NCI-H1092 (cell line): ENCODE measurements at regions not wholly inside any gene's neighbourhood (a gene's known extent, or its start where the extent isn't known, plus 50 kb on each side); places are given as distances from the start of the nearest gene placed in this dataset.
"Not testable (repeated sequence)": the region's sequence is repeated elsewhere in the genome, so short reads cannot be mapped to it uniquely, and the experiment has no call there.

ENCODE experiments used
- DNase-seq: peaks from one replicate; lab custom pipeline; 2025; lab: John Stamatoyannopoulos, UW

DNA sequence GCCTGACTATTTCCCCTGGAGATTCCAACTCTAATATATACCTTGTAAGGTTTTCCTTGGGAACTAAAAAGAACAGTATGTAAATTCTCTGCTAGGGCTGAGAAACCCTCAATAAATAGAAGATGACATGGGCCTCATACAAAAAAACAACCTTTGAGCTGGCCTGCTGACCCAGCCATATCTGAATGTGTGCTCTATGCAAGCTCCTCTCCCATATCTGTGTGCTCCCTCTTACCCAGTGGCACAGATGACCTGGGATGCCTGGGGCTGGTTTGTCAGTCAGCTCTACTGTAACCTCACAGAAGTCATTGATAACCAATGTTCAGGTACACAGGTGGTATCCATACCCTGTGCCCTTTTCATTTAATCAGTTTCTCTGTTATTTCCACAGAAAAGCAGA, 329.2 kb downstream of the SEC16B start:
- no peak for DNase-seq

DNA sequence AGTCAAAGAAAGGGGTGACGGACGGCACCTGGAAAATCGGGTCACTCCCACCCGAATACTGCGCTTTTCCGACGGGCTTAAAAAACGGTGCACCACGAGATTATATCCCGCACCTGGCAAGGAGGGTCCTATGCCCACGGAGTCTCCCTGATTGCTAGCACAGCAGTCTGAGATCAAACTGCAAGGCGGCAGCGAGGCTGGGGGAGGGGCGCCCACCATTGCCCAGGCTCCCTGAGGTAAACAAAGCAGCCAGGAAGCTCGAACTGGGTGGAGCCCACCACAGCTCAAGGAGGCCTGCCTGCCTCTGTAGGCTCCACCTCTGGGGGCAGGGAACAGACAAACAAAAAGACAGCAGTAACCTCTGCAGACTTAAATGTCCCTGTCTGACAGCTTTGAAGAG, 335.7 kb downstream of the SEC16B start:
- DNase-seq = not testable (repeated sequence)

DNA sequence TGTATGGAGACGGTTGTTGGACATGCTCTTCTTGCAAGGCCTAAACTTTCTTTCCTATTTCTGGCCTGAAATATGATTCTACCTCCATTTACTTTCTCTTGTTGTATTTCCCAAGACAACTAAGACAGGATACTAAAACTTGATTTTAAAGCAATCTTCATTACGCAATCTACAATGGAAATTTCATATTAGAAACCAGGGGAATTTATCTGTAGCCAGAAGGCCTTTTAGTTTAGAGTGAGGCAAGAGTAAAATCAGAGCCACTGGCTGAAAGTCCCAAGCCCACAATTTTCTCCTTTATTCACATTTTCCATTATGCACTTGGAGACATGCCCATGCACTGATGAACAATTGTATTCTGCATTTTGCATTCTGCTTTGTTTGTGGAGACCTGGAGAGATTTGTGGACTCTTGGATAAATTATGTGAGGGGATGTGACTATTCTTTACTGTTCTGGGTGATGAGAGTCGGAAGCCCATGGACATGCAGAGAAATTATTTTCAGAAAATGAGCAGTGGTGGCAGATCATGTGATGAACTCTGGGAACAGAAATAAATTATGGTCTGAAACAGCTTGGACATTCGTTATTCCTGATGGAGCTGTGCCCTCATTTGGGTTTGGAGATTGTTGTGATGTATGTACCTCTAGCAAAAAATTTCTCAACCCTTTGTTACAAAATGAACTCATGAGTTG, 336.8 kb downstream of the SEC16B start:
- no peak for DNase-seq

DNA sequence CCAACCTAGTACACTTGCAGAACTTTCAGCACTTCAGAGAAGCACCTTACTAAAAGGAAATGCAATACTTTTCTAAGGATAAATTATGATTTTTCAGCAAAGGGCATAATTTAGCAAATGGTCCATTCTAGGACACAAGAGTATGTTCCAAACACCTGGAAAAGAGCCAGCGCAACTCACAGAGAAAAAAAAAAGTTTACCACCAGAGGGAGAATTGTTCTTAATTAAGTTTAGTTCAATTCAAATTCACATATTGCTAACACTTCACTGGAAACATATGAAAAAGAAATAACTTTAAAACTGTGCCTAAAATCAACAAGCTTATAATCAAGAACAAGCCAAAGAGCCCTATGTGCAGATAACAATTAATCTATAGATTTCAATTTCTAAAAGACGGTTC, 338.1 kb downstream of the SEC16B start:
- DNase-seq = no peak

DNA sequence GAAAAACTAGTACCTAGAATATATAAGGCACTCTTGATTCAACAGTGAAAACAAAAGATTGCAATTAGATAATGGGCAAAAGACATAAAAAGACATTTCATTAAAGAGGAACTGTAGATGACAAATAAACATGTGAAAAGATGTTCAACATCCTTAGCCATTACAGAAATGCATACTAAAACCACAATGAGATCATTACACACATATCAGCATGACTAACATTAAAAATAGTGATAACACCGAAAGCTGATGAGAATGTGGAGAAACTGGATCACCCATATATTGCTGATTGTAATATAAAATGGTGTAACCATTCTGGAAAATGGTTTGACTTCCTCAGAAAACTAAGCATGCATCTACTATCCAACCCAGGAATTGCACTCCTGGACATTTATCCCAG, 340.3 kb downstream of the SEC16B start:
- DNase-seq = no peak

DNA sequence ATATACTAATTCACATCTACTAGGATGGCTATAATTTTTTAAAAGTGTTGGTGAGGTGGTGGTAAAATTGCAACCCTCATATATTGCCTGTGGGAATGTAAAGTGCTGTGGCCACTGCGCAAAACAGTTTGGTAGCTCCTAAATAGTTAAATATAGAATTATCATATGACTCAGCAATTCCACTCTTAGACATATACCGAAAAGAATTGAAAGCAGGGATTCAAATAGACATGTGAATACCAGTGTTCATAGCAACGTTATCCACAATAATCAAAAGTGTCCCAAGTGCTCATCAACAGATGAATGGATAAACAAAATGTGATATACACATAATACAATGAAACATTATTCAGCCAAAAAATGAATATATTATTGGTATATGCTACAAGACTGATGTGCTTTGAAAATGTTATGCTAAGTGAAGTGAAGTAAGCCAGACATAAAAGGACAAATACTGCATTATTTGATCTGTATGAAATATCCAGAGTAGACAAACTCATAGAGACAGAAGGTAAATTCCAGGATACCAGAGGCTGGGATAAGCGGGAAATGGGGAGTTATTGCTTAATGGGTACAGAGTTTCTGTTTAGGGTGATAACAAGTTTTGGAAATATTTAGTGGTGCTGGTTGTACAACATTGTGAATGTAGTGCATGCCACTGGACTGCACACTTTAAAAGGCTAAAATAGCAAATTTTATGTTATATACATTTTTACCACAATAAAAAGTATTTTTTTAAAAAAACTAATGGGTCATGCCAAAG, 342.5 kb downstream of the SEC16B start:
- no peak for DNase-seq

DNA sequence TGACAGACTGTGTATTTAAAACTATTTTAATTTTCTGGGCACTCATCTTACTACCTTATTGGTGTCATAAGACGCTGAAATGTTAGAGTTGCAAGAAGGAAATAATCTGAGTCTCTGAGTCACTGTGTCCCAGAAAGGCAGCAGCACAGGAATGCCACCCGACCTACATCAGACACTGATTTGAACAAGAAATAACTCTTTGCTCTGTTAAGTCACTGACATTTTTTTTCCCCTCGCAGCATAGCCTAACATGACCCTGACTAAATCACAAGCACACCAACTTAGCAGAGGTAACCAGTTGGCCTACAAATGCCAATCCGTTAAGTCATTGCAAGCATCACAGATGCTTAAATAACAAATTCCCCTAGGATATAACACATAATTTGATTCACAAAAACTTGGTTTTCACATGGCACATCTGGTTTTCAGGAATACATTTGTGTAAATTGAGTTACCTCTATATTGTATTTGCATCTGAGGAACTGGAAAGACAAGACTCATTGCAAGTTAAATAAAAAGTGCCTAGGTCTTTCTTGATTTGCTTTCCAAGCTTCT, 349.1 kb downstream of the SEC16B start:
- no peak for DNase-seq

DNA sequence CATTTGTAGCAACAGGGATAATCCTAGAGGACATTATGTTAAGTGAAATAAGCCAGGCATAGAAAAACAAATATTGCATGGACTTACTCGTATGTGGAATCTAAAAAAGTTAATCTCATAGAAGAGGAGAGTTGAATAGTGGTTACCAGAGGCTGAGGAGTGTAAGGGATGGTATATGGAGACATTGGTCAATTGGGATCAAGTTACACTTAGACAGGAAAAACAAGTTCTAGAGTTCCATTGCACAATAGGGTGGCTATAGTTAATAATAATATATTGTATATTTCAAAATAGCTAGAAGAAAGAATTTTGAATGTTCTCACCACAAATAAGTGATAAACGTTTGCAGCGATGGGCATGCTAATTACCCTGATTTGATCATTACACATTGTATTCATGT, 354.6 kb downstream of the SEC16B start:
- DNase-seq = no peak

DNA sequence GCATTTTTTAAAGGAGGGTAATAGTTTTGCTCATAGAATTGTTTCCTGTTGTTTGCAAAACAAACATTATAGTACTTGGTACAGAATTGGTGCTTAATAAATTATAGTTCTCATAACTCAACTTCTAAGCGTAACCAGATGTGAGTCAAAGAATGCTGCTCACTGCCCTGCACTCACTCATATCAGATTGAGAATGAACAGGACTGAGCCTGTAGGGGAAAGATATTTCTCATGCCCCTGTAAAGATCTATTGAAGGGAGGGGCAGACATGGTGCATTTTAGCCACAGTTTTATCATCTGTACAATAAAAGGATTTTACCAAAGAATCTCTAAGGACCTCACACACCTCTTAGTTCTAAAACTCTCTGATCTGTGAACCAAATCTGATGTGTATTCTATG, 358.5 kb downstream of the SEC16B start:
- no peak for DNase-seq

DNA sequence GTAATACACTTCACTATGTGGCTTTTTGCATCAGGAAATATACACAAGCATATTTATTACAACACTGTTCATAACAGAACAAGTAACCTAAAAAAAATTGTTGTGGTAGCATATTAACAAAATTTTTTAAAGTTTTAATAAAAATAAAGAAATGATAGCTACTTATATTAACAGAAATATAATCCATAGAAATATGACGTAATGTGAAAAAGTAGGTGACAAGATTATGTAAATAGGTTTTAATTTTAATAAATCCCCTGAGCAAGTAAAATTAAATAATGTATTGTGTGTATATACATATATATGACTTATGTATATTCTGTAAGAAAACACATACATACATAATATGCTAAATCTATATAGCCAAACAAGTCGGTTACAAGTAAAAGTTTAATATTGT, 359.9 kb downstream of the SEC16B start:
- DNase-seq = no peak

DNA sequence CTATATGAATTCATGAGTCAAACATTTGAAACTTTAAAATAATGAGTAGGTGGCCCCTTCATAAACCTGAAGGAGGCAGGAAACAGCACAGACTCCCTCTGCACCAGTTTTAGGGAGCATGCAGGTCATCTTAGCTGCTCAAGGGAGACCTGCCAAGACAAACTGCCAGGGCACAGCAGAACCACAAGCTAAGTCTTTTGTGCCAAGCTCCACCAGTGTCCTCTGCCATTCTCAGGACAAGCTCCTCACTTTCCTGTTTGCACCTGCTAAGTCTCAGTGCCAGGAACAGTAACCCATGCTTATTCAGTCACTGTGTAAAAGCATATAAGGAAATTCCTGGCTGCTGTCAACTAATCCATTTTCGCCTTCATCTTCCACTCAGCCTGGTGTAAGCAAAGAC, 368.9 kb downstream of the SEC16B start:
- DNase-seq = peak; percentile 53

DNA sequence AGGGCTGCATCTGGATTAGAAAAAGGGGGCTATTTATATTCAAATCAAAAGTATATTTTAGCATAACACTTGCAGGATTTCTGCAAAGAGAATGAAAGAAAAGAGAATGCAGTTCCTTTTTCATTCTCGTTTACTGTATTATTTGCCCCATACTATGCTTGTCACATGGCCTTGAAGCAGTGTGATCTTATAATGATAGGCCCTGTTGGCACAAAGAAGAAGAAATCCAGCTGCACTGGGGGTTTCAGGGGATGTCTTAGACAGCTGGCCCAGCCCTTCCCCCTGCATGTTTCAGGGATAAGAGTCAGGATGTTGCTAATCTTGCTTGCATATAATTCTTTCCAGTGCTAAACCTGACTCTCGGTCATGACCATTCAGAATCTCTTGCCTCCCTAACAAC, 369.5 kb downstream of the SEC16B start:
- DNase-seq = no peak

DNA sequence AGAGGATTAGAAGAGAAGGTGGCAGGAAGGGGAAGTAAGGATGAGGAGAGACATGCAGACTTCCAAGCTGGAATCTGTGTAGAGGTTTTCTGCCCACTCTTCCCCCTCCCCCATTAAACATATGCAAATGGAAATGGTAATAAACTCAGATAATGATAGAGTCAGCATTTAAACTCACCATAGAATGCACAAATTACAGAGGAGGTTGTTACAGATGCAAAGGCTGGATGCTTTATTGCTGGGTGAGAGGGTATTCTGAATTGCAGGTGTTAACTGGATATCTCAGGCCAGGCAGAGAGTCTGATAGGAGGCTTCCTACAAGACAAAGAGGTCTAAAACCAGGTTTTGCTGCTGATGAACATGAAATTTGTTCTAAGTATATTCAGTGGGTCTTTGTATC, 372.5 kb downstream of the SEC16B start:
- no peak for DNase-seq

DNA sequence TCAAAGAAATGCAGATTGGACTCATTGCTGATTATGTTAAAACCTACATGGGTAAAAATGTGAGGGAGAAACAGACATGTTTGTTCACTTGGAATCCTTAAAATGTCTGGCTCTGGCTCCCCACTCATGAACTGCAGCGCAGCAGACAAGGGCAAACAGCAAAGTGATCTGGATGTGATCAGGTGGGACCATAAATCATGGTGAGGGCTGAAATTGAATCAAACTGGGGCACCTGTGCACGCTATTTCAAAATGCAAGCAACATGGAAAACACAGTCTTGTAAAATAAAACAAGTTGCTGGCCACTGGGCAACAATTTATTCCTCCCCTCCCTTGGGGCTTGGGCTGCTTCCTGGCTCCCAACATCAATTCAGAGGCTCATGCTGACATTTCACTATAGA, 373.4 kb downstream of the SEC16B start:
- peak; percentile 19 for DNase-seq

DNA sequence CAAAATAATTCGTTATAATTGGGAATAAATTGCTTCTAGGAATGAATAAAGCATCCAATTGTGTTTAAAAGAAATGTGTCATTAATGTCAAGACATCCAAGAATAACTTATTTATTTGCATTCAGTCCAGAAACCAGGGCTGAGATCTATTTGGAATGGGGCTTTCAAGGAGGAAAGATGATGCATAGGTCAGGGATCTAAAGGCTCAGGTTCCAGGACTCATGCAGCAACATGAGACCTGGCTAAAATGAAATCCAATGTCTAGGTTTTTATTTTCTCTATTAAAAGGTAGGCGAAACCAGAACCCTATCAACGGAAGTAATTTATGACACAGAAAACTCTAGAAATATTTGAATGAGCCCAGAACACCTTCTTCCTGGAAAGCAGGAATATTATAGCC, 376.8 kb downstream of the SEC16B start:
- DNase-seq = no peak

DNA sequence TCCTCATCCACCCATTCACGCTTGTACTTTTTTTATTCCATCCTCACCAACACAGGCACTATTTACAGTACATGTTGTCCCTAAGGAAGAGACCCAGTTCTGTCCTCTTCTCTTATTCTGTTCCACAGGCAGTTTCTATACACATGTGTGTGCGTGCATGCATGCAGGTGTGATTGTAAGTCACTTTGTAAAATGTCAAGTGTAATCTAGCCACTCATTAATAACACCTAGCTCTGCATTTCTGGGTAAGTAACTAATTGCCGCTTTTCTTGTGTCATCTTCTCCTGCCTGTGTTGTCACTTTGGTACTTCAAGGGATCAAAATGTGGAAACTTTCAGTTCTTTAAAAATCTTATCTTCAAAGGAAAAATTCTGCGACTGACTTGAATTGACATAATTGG, 377.2 kb downstream of the SEC16B start:
- DNase-seq = no peak

DNA sequence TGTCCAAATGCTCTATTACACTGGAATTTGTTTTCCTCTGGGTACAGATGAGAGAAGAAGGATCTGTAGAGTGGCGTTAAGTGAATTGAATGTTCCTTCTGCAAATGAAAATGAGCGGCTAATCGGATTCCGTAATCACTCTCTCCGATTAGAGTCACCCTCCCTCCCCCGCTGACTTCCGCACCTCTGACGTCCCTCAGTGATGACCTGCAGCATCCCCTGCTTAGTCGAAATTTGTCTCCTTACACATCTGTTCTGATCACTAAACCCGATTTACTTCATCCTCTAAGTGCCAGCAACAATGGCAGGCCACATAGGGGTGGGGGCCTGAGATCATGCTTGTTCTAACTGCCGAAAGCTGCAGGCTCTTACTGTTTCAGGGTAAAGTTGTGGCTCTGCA, 378.7 kb downstream of the SEC16B start:
- no peak for DNase-seq

DNA sequence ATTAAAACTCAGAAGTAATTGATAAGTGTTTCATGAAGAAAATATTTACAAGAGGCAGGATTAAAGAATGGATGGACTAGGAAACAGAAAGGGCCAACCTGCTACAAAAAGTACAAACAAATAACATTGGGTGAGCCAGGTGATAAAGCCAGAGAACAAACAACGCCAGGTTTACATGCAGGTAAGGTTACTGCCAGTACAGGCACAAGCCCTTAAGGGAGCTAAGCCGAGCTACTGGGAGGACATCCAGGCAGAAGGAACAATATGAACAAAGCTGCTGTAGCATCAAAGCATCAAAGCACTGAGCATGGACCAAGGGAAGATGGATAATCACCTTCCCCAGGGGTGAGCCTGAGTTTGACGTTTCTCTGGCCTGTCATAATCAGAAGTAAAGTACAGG, 380.7 kb downstream of the SEC16B start:
- no peak for DNase-seq

DNA sequence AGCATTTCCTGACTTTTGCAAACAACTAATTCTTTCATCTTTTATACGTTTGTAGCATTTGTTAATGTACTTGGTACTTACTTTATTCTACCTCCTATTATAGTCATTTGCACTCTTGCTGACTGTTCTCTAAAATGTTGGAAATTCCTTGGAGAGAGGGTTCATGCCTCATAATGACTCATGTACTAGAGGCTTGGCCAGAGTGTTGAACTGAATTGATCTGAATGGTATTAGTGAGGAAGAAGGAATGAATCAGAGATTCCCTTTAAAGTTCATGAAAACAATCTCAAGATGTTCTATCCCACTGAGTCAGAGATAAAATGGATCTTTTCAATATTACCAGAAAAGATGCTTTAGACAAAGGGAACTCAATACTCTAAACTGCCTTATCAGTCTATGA, 383.4 kb downstream of the SEC16B start:
- no peak for DNase-seq

DNA sequence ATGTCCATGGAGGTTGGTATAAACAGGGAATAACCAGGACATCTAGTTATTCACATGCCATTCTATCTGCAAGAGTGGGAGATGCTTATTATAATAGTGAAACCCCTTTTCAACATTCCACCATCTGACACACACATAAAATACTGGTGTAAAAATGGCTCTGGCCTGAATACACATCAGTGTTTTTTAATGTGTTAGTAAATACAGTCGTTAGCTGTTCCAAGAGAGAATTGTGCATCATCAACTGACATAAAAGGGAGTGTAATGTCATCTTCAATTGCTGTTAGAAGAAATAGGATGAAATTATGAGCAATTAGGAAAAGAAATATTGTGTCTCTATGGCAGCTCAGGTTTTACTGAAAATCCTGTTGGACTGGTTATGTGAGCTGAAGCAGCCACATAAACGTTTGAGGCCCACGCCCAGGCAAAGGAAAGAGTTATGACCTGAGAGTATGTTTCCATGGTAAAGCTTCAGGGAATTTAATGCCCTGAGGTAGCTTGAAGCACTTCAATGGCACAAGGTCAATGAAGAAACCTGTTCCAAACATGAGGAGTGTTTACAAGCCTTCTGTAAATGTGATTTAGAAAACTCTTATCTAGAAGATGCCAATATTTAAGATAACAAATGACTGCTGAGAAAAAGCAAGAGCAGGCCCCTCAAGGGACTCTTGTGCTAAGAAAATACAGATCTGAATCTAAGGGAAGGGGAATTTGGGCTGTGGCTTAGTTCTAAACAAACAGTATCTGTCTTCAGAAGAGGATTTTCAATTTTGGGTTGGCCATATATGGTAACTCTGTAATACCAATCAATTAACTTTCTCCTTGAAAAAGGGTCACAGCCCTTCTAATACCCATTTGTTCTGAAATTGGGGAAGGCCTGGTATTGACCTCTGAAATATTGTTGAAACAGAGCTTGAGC, 384.3 kb downstream of the SEC16B start:
- DNase-seq = no peak

DNA sequence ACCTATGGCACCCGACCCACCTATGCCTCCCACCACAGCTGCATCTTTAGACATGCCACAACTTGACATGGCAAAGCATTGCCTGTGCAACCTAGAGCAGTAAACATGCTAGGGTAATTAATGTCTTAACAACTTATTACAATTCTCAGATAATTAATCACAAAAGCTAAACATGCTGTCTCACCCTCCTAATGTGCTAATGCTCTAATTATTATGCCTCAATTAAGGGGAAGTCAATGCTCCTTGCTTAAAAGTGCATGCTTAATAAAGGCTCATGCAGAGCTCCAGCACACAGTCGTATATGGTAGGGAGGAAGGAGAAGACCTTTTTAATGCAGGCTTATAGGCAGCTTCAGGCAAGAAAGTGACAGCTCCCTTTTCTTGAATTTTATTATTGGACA, 396.0 kb downstream of the SEC16B start:
- no peak for DNase-seq

DNA sequence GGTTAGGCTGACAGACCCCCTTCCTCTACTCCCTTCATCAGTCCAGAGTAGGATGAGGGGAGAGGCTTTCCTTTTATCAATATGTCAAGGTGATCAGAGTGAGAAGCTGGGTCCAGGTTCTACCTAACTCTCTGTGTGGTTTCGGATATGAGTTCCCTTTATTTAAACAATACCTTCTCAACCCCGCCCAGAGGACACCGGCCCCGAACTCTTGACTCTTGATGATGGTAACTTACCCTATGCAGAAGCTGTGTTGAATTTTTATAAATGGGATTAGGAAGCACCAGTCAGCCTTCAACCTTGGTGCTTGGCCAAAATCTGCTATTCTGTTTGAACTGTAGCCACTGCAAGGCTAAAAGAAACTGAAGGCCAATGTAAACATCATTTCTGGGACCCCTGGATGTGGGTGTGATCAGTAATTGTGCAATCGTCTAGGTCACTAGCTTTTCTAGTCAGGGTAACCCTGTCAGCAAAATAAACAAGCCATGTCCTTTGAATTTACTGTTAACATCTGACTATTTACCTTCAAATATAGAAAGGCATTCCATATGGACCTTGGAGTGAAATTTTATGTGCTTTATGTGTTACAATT, 398.3 kb downstream of the SEC16B start:
- DNase-seq = peak; percentile 26
